ENCODE measurements at regions not wholly inside any gene's neighbourhood (a gene's known extent, or its start where the extent isn't known, plus 50 kb on each side); places are given as distances from the start of the nearest gene placed in this dataset.

DNA sequence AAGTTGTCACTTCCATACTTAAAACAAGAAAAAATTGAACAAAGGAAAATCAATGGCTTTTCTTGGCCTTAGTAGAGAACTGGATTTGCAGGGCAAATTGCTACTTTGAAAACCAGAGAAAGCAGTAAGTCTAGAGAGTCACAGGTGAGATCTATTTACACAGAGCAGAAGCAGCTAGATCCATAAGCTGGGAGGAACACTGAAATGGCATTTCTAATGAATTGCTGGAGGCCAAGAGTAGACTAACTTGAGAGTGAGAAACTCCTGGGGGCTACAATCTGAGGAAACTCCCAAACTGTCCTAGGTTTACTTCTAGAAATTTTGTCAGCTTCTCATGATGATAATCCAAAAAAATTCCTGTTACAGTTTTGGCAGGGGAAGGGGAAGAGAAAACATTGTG, 133.3 kb downstream of the SPCS3 start:
- TF ChIP-seq, protein P1, sequence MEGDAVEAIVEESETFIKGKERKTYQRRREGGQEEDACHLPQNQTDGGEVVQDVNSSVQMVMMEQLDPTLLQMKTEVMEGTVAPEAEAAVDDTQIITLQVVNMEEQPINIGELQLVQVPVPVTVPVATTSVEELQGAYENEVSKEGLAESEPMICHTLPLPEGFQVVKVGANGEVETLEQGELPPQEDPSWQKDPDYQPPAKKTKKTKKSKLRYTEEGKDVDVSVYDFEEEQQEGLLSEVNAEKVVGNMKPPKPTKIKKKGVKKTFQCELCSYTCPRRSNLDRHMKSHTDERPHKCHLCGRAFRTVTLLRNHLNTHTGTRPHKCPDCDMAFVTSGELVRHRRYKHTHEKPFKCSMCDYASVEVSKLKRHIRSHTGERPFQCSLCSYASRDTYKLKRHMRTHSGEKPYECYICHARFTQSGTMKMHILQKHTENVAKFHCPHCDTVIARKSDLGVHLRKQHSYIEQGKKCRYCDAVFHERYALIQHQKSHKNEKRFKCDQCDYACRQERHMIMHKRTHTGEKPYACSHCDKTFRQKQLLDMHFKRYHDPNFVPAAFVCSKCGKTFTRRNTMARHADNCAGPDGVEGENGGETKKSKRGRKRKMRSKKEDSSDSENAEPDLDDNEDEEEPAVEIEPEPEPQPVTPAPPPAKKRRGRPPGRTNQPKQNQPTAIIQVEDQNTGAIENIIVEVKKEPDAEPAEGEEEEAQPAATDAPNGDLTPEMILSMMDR (IDR thresholded peaks at IDR 0.05), result no peak
- TF ChIP-seq EP300 (IDR thresholded peaks at IDR 0.05), result no peak
